ENCODE measurements at regions not wholly inside any gene's neighbourhood (a gene's known extent, or its start where the extent isn't known, plus 50 kb on each side); places are given as distances from the start of the nearest gene placed in this dataset.

- TF ChIP-seq POLR2A (IDR thresholded peaks at IDR 0.05): no peak
- TF ChIP-seq, protein P1, sequence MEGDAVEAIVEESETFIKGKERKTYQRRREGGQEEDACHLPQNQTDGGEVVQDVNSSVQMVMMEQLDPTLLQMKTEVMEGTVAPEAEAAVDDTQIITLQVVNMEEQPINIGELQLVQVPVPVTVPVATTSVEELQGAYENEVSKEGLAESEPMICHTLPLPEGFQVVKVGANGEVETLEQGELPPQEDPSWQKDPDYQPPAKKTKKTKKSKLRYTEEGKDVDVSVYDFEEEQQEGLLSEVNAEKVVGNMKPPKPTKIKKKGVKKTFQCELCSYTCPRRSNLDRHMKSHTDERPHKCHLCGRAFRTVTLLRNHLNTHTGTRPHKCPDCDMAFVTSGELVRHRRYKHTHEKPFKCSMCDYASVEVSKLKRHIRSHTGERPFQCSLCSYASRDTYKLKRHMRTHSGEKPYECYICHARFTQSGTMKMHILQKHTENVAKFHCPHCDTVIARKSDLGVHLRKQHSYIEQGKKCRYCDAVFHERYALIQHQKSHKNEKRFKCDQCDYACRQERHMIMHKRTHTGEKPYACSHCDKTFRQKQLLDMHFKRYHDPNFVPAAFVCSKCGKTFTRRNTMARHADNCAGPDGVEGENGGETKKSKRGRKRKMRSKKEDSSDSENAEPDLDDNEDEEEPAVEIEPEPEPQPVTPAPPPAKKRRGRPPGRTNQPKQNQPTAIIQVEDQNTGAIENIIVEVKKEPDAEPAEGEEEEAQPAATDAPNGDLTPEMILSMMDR (IDR thresholded peaks at IDR 0.05): no peak
Observed at GRCh38 chr13:40176242-40176641, 490.2 kb downstream of the FOXO1 start.
